ENCODE measurements at regions not wholly inside any gene's neighbourhood (a gene's known extent, or its start where the extent isn't known, plus 50 kb on each side); places are given as distances from the start of the nearest gene placed in this dataset.

DNA sequence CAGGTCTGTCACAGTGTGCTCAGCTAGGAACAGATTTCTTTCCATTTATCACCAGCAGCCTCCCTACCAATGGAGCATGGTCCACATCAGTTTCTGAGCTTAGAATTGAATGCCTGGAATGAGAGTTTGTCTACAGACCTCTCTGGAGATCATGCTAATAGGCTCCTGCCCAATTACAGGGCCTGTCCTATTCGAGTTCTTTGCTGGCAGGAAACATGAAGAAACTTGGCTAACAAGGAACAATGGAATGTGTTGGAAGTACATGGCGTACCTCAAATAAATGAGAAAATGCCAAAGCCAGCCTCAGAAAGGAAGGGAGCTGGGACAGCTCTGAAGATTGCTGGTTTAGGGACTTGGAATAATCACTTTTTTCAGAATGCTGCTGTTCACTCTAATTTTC is 186.0 kb upstream of the AKR1E2 start:
- TF ChIP-seq, protein P1, sequence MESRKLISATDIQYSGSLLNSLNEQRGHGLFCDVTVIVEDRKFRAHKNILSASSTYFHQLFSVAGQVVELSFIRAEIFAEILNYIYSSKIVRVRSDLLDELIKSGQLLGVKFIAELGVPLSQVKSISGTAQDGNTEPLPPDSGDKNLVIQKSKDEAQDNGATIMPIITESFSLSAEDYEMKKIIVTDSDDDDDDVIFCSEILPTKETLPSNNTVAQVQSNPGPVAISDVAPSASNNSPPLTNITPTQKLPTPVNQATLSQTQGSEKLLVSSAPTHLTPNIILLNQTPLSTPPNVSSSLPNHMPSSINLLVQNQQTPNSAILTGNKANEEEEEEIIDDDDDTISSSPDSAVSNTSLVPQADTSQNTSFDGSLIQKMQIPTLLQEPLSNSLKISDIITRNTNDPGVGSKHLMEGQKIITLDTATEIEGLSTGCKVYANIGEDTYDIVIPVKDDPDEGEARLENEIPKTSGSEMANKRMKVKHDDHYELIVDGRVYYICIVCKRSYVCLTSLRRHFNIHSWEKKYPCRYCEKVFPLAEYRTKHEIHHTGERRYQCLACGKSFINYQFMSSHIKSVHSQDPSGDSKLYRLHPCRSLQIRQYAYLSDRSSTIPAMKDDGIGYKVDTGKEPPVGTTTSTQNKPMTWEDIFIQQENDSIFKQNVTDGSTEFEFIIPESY (IDR thresholded peaks at IDR 0.05), result no peak
- TF ChIP-seq, protein P2, sequence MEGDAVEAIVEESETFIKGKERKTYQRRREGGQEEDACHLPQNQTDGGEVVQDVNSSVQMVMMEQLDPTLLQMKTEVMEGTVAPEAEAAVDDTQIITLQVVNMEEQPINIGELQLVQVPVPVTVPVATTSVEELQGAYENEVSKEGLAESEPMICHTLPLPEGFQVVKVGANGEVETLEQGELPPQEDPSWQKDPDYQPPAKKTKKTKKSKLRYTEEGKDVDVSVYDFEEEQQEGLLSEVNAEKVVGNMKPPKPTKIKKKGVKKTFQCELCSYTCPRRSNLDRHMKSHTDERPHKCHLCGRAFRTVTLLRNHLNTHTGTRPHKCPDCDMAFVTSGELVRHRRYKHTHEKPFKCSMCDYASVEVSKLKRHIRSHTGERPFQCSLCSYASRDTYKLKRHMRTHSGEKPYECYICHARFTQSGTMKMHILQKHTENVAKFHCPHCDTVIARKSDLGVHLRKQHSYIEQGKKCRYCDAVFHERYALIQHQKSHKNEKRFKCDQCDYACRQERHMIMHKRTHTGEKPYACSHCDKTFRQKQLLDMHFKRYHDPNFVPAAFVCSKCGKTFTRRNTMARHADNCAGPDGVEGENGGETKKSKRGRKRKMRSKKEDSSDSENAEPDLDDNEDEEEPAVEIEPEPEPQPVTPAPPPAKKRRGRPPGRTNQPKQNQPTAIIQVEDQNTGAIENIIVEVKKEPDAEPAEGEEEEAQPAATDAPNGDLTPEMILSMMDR (IDR thresholded peaks at IDR 0.05; ENCODE audit: low read depth, low read length, missing input control), result no peak
- TF ChIP-seq JUND (IDR thresholded peaks at IDR 0.05) (no peak), FOXA1 (IDR thresholded peaks at IDR 0.05) (no peak), YY1 (IDR thresholded peaks at IDR 0.05) (no peak), RAD21 (IDR thresholded peaks at IDR 0.05) (peak in 1 of 2 donors; percentile 5), GABPA (IDR thresholded peaks at IDR 0.05 in 1 of 2, conservative IDR thresholded peaks at IDR 0.05 in 1 of 2) (no peak), SP1 (IDR thresholded peaks at IDR 0.05) (peak; percentile 30), EGR1 (IDR thresholded peaks at IDR 0.05; ENCODE audit: low read depth in 2 of 2) (no peak), RXRA (IDR thresholded peaks at IDR 0.05) (no peak), HNF4A (conservative IDR thresholded peaks at IDR 0.05) (no peak)
- TF ChIP-seq, protein P3, sequence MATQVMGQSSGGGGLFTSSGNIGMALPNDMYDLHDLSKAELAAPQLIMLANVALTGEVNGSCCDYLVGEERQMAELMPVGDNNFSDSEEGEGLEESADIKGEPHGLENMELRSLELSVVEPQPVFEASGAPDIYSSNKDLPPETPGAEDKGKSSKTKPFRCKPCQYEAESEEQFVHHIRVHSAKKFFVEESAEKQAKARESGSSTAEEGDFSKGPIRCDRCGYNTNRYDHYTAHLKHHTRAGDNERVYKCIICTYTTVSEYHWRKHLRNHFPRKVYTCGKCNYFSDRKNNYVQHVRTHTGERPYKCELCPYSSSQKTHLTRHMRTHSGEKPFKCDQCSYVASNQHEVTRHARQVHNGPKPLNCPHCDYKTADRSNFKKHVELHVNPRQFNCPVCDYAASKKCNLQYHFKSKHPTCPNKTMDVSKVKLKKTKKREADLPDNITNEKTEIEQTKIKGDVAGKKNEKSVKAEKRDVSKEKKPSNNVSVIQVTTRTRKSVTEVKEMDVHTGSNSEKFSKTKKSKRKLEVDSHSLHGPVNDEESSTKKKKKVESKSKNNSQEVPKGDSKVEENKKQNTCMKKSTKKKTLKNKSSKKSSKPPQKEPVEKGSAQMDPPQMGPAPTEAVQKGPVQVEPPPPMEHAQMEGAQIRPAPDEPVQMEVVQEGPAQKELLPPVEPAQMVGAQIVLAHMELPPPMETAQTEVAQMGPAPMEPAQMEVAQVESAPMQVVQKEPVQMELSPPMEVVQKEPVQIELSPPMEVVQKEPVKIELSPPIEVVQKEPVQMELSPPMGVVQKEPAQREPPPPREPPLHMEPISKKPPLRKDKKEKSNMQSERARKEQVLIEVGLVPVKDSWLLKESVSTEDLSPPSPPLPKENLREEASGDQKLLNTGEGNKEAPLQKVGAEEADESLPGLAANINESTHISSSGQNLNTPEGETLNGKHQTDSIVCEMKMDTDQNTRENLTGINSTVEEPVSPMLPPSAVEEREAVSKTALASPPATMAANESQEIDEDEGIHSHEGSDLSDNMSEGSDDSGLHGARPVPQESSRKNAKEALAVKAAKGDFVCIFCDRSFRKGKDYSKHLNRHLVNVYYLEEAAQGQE (IDR thresholded peaks at IDR 0.05), result no peak
- TF ChIP-seq, protein P4, sequence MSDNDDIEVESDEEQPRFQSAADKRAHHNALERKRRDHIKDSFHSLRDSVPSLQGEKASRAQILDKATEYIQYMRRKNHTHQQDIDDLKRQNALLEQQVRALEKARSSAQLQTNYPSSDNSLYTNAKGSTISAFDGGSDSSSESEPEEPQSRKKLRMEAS (IDR thresholded peaks at IDR 0.05), result no peak
- TF ChIP-seq, protein P5, sequence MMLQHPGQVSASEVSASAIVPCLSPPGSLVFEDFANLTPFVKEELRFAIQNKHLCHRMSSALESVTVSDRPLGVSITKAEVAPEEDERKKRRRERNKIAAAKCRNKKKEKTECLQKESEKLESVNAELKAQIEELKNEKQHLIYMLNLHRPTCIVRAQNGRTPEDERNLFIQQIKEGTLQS (IDR thresholded peaks at IDR 0.05), result no peak

All from liver (tissue), 3 donors.